Heart right ventricle (tissue), 16 donors: ENCODE measurements at regions not wholly inside any gene's neighbourhood (a gene's known extent, or its start where the extent isn't known, plus 50 kb on each side); places are given as distances from the start of the nearest gene placed in this dataset.

Source experiments
- ATAC-seq, 8 donors: fragments of 200-7000 bp; cut with Tn5 transposase; one replicate each; pipeline ENCODE4 v1.9.1; 2020; ENCODE audit warnings: mild to moderate bottlenecking in 8 of 8, moderate library complexity in 8 of 8, moderate number of reproducible peaks in 1 of 8
- DNase-seq, 2 donors: peaks; one replicate each; pipeline ENCODE4 v3.0.0-alpha.2; 2020
- H3K27ac ChIP-seq, 10 donors: fragments of 200-600 bp; sonication (generic) in 2 of 10; one replicate each; pipeline versions ENCODE4 v1.5.0 to v1.8.0; 2020 to 2022; ENCODE audit warnings: mild to moderate bottlenecking in 3 of 10
- H3K27me3 ChIP-seq, 7 donors: fragments of 200-600 bp; one replicate each; pipeline ENCODE4 v1.8.0; 2021 to 2022; ENCODE audit warnings: mild to moderate bottlenecking in 2 of 7
- H3K36me3 ChIP-seq, 9 donors: fragments of 200-600 bp; sonication (generic) in 1 of 9; one replicate each; pipeline versions ENCODE4 v1.5.0 to v1.8.0; 2020 to 2022; ENCODE audit warnings: mild to moderate bottlenecking in 2 of 9
- H3K4me1 ChIP-seq, 9 donors: fragments of 200-600 bp; sonication (generic) in 1 of 9; one replicate each; pipeline versions ENCODE4 v1.5.0 to v1.8.0; 2020 to 2022; ENCODE audit warnings: mild to moderate bottlenecking in 4 of 9
- H3K4me3 ChIP-seq, 10 donors: fragments of 200-600 bp; sonication (generic) in 2 of 10; one replicate each; pipeline versions ENCODE4 v1.5.0 to v1.8.0; 2020 to 2022; ENCODE audit warnings: mild to moderate bottlenecking in 7 of 10, moderate library complexity in 2 of 10
- H3K9me3 ChIP-seq, 11 donors: fragments of 200-600 bp in 10 of 11; sonication (generic) in 2 of 11; one replicate each; pipeline versions ENCODE4 v1.5.0 to v1.8.0; 2013 to 2022; ENCODE audit warnings: mild to moderate bottlenecking in 2 of 11, control low read depth in 1 of 11, moderate library complexity in 1 of 11
- WGBS, 2 donors: extraction: QIAGEN DNeasy Blood & Tissue Kit; methylation state at CpG; one replicate each; pipeline ENCODE4 v1.1.7; 2013; ENCODE audit warnings: inconsistent platforms in 1 of 2; 5-methylcytosine and 5-hydroxymethylcytosine counted together
- intact Hi-C, 10 donors: fragments of 100-400 bp; cut with DNase I; formaldehyde crosslinking; loops; one replicate each; pipeline versions ENCODE4 v1.11.1 to v1.14.2; 2022
- TF ChIP-seq, protein P1 (sequence below), 9 donors: fragments of 200-600 bp; sonication (generic) in 2 of 9; IDR thresholded peaks; one replicate each; pipeline versions ENCODE4 v1.5.0 to v1.8.0; 2021 to 2022; ENCODE audit warnings: antibody characterized with exemption in 9 of 9, mild to moderate bottlenecking in 5 of 9, moderate library complexity in 1 of 9
- donor health status: Arrhythmogenic right ventricular cardiomyopathy.
- donor health status: ischemic (EF 13 %, LVEDD 7.1; RV severe dilation, severe dysfunction).
- donor health status: healthy with polysubstance abuse.
- donor health status: DM: no; HTN: yes; CAD: no.
- donor health status: DM: no; HTN: no; CAD: no.
- donor health status: ischemic (EF 25% LVEDD 6.9; RV normal size, moderate dysfunction).
- donor health status: ischemic (EF 25% LVEDD 5.7; RV mildly dilated, moderate dysfunction).
- donor health status: healthy.
- donor health status: DM: yes; HTN: yes; CAD: no.
- donor health status: Ischemic cardiomyopathy.
- donor health status: ischemic (EF 35%, LVEDD 5.7; RV mildly dilated, moderate dysfunction).
- donor health status: nonischemic (EF 11% LVEDD 7.7; RV severe dilation, severe dysfunction).
- donor health status: DM: yes; HTN: yes; CAD: no.
- donor health status: PGD.
- donor health status: ischemic (EF 29% LVEDD 5.4; RV normal size, mild dysfunction).
- donor health status: nonischemic (EF 23%, LVEDD 6.1; RV moderate dilation, normal function).

- H3K27ac ChIP-seq: no peak overlapping the region
- no peak for ATAC-seq
- no peaks in the 10 kb centered on the region for H3K36me3 ChIP-seq
- intact Hi-C loops: loop anchor here in 1 of 10 donors (10.0 kb wide), 1 partner anchor 616 kb away; no protein-coding TSS in a partner anchor
- no peak overlapping the region for H3K4me3 ChIP-seq
- H3K4me1 ChIP-seq: no peaks in the 10 kb centered on the region
- no peaks in the 10 kb centered on the region for H3K27me3 ChIP-seq
- TF ChIP-seq, protein P1, sequence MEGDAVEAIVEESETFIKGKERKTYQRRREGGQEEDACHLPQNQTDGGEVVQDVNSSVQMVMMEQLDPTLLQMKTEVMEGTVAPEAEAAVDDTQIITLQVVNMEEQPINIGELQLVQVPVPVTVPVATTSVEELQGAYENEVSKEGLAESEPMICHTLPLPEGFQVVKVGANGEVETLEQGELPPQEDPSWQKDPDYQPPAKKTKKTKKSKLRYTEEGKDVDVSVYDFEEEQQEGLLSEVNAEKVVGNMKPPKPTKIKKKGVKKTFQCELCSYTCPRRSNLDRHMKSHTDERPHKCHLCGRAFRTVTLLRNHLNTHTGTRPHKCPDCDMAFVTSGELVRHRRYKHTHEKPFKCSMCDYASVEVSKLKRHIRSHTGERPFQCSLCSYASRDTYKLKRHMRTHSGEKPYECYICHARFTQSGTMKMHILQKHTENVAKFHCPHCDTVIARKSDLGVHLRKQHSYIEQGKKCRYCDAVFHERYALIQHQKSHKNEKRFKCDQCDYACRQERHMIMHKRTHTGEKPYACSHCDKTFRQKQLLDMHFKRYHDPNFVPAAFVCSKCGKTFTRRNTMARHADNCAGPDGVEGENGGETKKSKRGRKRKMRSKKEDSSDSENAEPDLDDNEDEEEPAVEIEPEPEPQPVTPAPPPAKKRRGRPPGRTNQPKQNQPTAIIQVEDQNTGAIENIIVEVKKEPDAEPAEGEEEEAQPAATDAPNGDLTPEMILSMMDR (IDR thresholded peaks at IDR 0.05): no peak
- no peak for DNase-seq
- WGBS, 2 donors: 74 to 89% methylated on average over 5 of the region's 5 CpGs
- H3K9me3 ChIP-seq: peaks cover 0 to 2% (median 0%) of the 10 kb centered on the region in 11 donors
Observed at GRCh38 chr12:63040526-63041220, 105.7 kb upstream of the PPM1H start.

DNA sequence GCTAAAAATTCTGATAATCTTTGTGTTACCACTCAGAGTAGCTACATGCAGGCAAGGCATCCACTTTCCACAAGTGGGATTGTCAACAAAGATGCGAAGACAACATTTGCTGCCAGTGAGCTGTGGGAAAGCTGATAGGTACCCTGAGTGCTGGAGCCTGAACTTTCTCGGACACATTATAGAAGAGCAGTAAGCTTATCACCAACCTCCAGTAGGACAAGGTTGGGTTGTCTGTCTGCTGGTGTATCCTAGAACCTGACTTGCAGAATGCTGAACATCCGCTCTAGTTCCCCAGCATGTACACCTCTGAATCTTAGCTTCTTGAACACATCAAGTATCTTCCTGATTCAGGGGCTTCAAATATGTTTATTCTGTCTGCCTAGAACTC, 103.8 kb upstream of the PPM1H start:
- Histone ChIP-seq H3K36me3 (no peaks in the 10 kb centered on the region), H3K27ac (no peak overlapping the region), H3K4me1 (no peaks in the 10 kb centered on the region), H3K27me3 (no peaks in the 10 kb centered on the region), H3K4me3 (no peak overlapping the region), H3K9me3 (no peaks in the 10 kb centered on the region)
- intact Hi-C loops: no loop called here
- WGBS, 2 donors: 82 to 88% methylated on average over 3 of the region's 3 CpGs
- ATAC-seq (no peak), DNase-seq (no peak)
- TF ChIP-seq, protein P1 (IDR thresholded peaks at IDR 0.05): no peak

DNA sequence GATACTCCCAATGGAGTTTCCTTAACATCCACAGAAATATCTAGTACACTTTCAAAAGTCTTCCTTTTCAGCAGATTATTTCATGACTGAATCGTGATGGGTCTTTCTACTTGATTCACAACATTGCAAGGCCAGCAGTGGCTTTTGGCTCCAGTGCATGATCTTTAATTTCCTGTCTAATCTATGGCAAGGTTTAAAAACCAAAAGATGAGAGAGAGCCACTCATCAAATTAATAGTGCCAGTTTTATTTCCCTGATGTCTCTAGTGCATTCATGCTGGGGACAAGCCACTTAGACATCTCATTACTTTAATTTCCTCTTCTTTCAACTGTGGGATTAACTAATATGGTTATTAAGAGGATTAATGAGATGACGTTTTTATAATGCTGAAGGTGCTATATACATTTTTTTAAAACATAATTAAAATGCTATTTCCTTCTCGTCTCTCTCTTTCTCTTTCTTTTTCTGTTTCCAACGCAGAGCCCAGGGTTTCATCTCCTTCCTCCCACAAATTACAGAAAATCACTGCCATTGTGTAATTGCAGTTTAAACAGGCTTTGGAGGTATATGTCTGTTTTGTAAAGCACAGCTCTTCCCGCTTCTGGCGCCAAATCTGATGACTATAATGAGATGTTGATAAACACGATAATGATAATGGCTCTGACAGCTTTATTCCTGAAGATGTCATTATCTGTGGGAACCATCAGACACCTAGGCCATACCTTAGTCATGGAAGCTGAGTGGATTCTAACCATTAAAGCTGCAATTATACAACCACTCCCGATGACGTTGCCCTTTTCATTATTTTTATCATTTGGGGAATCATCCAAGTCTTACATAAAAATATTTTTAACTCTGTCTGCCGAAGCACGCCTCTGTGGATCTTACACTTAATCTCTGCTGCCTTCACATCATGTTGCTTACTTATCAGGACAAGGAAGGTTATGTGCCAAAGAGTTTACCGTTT, 103.1 kb upstream of the PPM1H start:
- TF ChIP-seq, protein P1 (IDR thresholded peaks at IDR 0.05): no peak
- intact Hi-C loops: no loop called here
- H3K36me3 ChIP-seq: no peaks in the 10 kb centered on the region
- no peak overlapping the region for H3K4me3 ChIP-seq
- no peaks in the 10 kb centered on the region for H3K9me3 ChIP-seq
- no peaks in the 10 kb centered on the region for H3K4me1 ChIP-seq
- no peak for ATAC-seq
- no peak for DNase-seq
- WGBS, 2 donors: 66 to 69% methylated on average over 12 of the region's 12 CpGs
- no peaks in the 10 kb centered on the region for H3K27me3 ChIP-seq
- H3K27ac ChIP-seq: no peak overlapping the region

- ATAC-seq (no peak), DNase-seq (no peak)
- H3K9me3 ChIP-seq: no peaks in the 10 kb centered on the region
- TF ChIP-seq, protein P1 (IDR thresholded peaks at IDR 0.05): no peak
- H3K4me1 ChIP-seq: no peaks in the 10 kb centered on the region
- H3K27me3 ChIP-seq: no peaks in the 10 kb centered on the region
- H3K4me3 ChIP-seq: no peak overlapping the region
- H3K36me3 ChIP-seq: no peaks in the 10 kb centered on the region
- intact Hi-C loops: no loop called here
- 71 to 77% methylated on average over 1 of the region's 1 CpG for WGBS, 2 donors
- H3K27ac ChIP-seq: no peak overlapping the region
Observed at GRCh38 chr12:63036974-63037335, 102.0 kb upstream of the PPM1H start.
